ENCODE measurements at regions not wholly inside any gene's neighbourhood (a gene's known extent, or its start where the extent isn't known, plus 50 kb on each side); places are given as distances from the start of the nearest gene placed in this dataset.

GRCh38 chr3:73784686-73785392 is 160.1 kb upstream of the PDZRN3 start:
- no peaks in the 10 kb centered on the region for H3K27me3 ChIP-seq (replicated peaks; ENCODE audit: insufficient read depth, low read depth, low read length, poor library complexity)
- no TSS peak for BruUV-seq (replicated peaks)
- ChIA-PET POLR2A (ENCODE audit: low non-redundant PET) (no interaction called here), CTCF (no interaction called here)
- H3K27ac ChIP-seq (ENCODE audit: low read depth, low read length, poor library complexity, severe bottlenecking), result no peak overlapping the region
- no peaks in the 10 kb centered on the region for H3K36me3 ChIP-seq (ENCODE audit: insufficient read depth, low read length, poor library complexity, severe bottlenecking)
- H3K9me3 ChIP-seq (ENCODE audit: low read depth, low read length, poor library complexity, severe bottlenecking), result no peaks in the 10 kb centered on the region
- H3K4me3 ChIP-seq (ENCODE audit: low read depth, low read length, poor library complexity, severe bottlenecking), result no peak overlapping the region
- DNase-seq (ENCODE audit: low spot score), result no peak
- no peaks in the 10 kb centered on the region for H3K4me1 ChIP-seq (ENCODE audit: insufficient read depth, low read length, poor library complexity, severe bottlenecking)
- no peak for TF ChIP-seq EZH2 (IDR thresholded peaks at IDR 0.05; ENCODE audit: borderline replicate concordance, low read depth, low read length, poor library complexity, severe bottlenecking)
- TF ChIP-seq CTCF (conservative IDR thresholded peaks at IDR 0.05; ENCODE audit: low read depth, low read length), result no peak
- intact Hi-C loops (cut with micrococcal nuclease; ENCODE audit: unreplicated experiment), result no loop called here

- POLR2A ChIA-PET (ENCODE audit: low non-redundant PET), result no interaction called here
- Histone ChIP-seq H3K9me3 (ENCODE audit: low read depth, low read length, poor library complexity, severe bottlenecking) (no peaks in the 10 kb centered on the region), H3K4me1 (ENCODE audit: insufficient read depth, low read length, poor library complexity, severe bottlenecking) (no peaks in the 10 kb centered on the region), H3K27me3 (replicated peaks; ENCODE audit: insufficient read depth, low read depth, low read length, poor library complexity) (no peaks in the 10 kb centered on the region), H3K27ac (ENCODE audit: low read depth, low read length, poor library complexity, severe bottlenecking) (no peak overlapping the region), H3K36me3 (ENCODE audit: insufficient read depth, low read length, poor library complexity, severe bottlenecking) (no peaks in the 10 kb centered on the region), H3K4me3 (ENCODE audit: low read depth, low read length, poor library complexity, severe bottlenecking) (no peak overlapping the region)
- TF ChIP-seq EZH2 (IDR thresholded peaks at IDR 0.05; ENCODE audit: borderline replicate concordance, low read depth, low read length, poor library complexity, severe bottlenecking) (no peak), CTCF (conservative IDR thresholded peaks at IDR 0.05; ENCODE audit: low read depth, low read length) (no peak)
- CTCF ChIA-PET, result no interaction called here
- DNase-seq (ENCODE audit: low spot score), result no peak
- no TSS peak for BruUV-seq (replicated peaks)
- intact Hi-C loops (cut with micrococcal nuclease; ENCODE audit: unreplicated experiment), result no loop called here
These were observed 159.1 kb upstream of the PDZRN3 start for GRCh38 chr3:73783811-73784210.

GRCh38 chr3:73781541-73781940 is 156.8 kb upstream of the PDZRN3 start:
- Histone ChIP-seq H3K36me3 (ENCODE audit: insufficient read depth, low read length, poor library complexity, severe bottlenecking) (no peaks in the 10 kb centered on the region), H3K4me1 (ENCODE audit: insufficient read depth, low read length, poor library complexity, severe bottlenecking) (no peaks in the 10 kb centered on the region), H3K27ac (ENCODE audit: low read depth, low read length, poor library complexity, severe bottlenecking) (no peak overlapping the region), H3K27me3 (replicated peaks; ENCODE audit: insufficient read depth, low read depth, low read length, poor library complexity) (no peaks in the 10 kb centered on the region), H3K4me3 (ENCODE audit: low read depth, low read length, poor library complexity, severe bottlenecking) (no peak overlapping the region), H3K9me3 (ENCODE audit: low read depth, low read length, poor library complexity, severe bottlenecking) (no peaks in the 10 kb centered on the region)
- no peak for DNase-seq (ENCODE audit: low spot score)
- POLR2A ChIA-PET (ENCODE audit: low non-redundant PET), result no interaction called here
- CTCF ChIA-PET, result no interaction called here
- no TSS peak for BruUV-seq (replicated peaks)
- TF ChIP-seq EZH2 (IDR thresholded peaks at IDR 0.05; ENCODE audit: borderline replicate concordance, low read depth, low read length, poor library complexity, severe bottlenecking) (no peak), CTCF (conservative IDR thresholded peaks at IDR 0.05; ENCODE audit: low read depth, low read length) (no peak)
- intact Hi-C loops (cut with micrococcal nuclease; ENCODE audit: unreplicated experiment), result no loop called here
